IMR-90 (cell line): ENCODE measurements at regions not wholly inside any gene's neighbourhood (a gene's known extent, or its start where the extent isn't known, plus 50 kb on each side); places are given as distances from the start of the nearest gene placed in this dataset.

Experiments used
- ATAC-seq: fragments of 200-7000 bp; cut with Tn5 transposase; 2 replicates; pipeline ENCODE4 v1.9.1; 2020; ENCODE audit warnings: low read depth, mild to moderate bottlenecking, moderate library complexity
- BruUV-seq: library from RNA; stranded (reverse); fragments of 400-500 nt; replicated peaks from 2 replicates; lab custom pipeline; 2021; lab: Mats Ljungman, UMichigan
- CTCF ChIA-PET: fragments of 300-600 bp; formaldehyde crosslinking; extraction: SDS; loops from one replicate; lab custom pipeline; 2021; ENCODE audit warnings: antibody characterized with exemption; lab: Yijun Ruan, JAX
- POLR2A ChIA-PET: fragments of 300-600 bp; sonication (Branson Sonifier 250); formaldehyde crosslinking; loops from one replicate; lab custom pipeline; 2022; ENCODE audit warnings: antibody characterized with exemption; ENCODE audit not compliant: unreplicated experiment; lab: Charles Lee
- DNase-seq: peaks from one replicate; pipeline ENCODE4 v3.0.0; 2013
- H2AFZ ChIP-seq: replicated peaks from 2 replicates; pipeline ENCODE3; 2013; ENCODE audit warnings: low read length, mild to moderate bottlenecking; ENCODE audit not compliant: poor library complexity
- H2AK5ac ChIP-seq: 2 replicates; pipeline ENCODE4 v1.6.1; 2013; ENCODE audit warnings: low read depth, low read length, inconsistent platforms
- H2AK9ac ChIP-seq: replicated peaks from 2 replicates; pipeline ENCODE3; 2013; ENCODE audit warnings: mild to moderate bottlenecking, low read depth, low read length, moderate library complexity; ENCODE audit not compliant: poor library complexity
- H2BK120ac ChIP-seq: 2 replicates; pipeline ENCODE4 v1.6.1; 2013; ENCODE audit warnings: low read depth, low read length, inconsistent platforms
- H2BK15ac ChIP-seq: 3 replicates; pipeline ENCODE4 v1.6.1; 2013; ENCODE audit warnings: low read depth, low read length, inconsistent platforms
- H2BK20ac ChIP-seq: 2 replicates; pipeline ENCODE4 v1.6.1; 2013; ENCODE audit warnings: low read depth, mild to moderate bottlenecking, inconsistent platforms, low read length, moderate library complexity
- H2BK5ac ChIP-seq: 2 replicates; pipeline ENCODE4 v1.6.1; 2013; ENCODE audit warnings: mild to moderate bottlenecking, low read depth, low read length, inconsistent platforms; ENCODE audit not compliant: poor library complexity, severe bottlenecking
- H3K14ac ChIP-seq: replicated peaks from 2 replicates; pipeline ENCODE4 v1.6.1; 2013; ENCODE audit warnings: low read depth, low read length, inconsistent platforms
- H3K18ac ChIP-seq: 2 replicates; pipeline ENCODE4 v1.6.1; 2013; ENCODE audit warnings: low read depth, low read length, control low read depth
- H3K23ac ChIP-seq: 2 replicates; pipeline ENCODE4 v1.6.1; 2013; ENCODE audit warnings: low read depth, low read length, inconsistent platforms
- H3K27ac ChIP-seq: 2 replicates; pipeline ENCODE4 v1.5.1; 2013; ENCODE audit warnings: mild to moderate bottlenecking, control low read depth, low read length; ENCODE audit not compliant: insufficient read depth
- H3K27me3 ChIP-seq: 2 replicates; pipeline ENCODE4 v1.6.1; 2013; ENCODE audit warnings: low read length; ENCODE audit not compliant: control insufficient read depth, insufficient read depth
- H3K36me3 ChIP-seq: 2 replicates; pipeline ENCODE4 v1.6.1; 2013; ENCODE audit warnings: low read length, mixed read lengths; ENCODE audit not compliant: control insufficient read depth, insufficient read depth
- H3K4ac ChIP-seq: 2 replicates; pipeline ENCODE4 v1.6.1; 2013; ENCODE audit warnings: low read depth, low read length, inconsistent platforms
- H3K4me1 ChIP-seq: 2 replicates; pipeline ENCODE4 v1.6.1; 2013; ENCODE audit warnings: low read length, mixed read lengths; ENCODE audit not compliant: control insufficient read depth, insufficient read depth
- H3K4me2 ChIP-seq: 2 replicates; pipeline ENCODE4 v1.6.1; 2013; ENCODE audit warnings: low read depth, mild to moderate bottlenecking, control low read depth, low read length, moderate library complexity
- H3K4me3 ChIP-seq: 2 replicates; pipeline ENCODE4 v1.5.1; 2013; ENCODE audit warnings: low read depth, mild to moderate bottlenecking, control low read depth, low read length, moderate library complexity; ENCODE audit not compliant: insufficient read depth
- H3K56ac ChIP-seq: 2 replicates; pipeline ENCODE4 v1.6.1; 2013; ENCODE audit warnings: low read length, inconsistent platforms; ENCODE audit not compliant: insufficient read depth; ENCODE audit errors: extremely low read depth
- H3K79me1 ChIP-seq, 2 experiments: 2 replicates each; pipeline ENCODE4 v1.6.1; 2013; ENCODE audit warnings: low read length in 2 of 2, inconsistent platforms in 1 of 2, low read depth in 1 of 2
- H3K9ac ChIP-seq: 2 replicates; pipeline ENCODE4 v1.6.1; 2013; ENCODE audit warnings: low read depth, low read length, control low read depth
- H3K9me1 ChIP-seq: 2 replicates; pipeline ENCODE4 v1.6.1; 2013; ENCODE audit warnings: low read length, inconsistent platforms; ENCODE audit not compliant: insufficient read depth
- H3K9me3 ChIP-seq: 2 replicates; pipeline ENCODE4 v1.6.1; 2013; ENCODE audit warnings: low read length; ENCODE audit not compliant: control insufficient read depth, insufficient read depth
- H4K20me1 ChIP-seq: 2 replicates; pipeline ENCODE4 v1.6.1; 2013; ENCODE audit warnings: low read length, inconsistent platforms; ENCODE audit not compliant: insufficient read depth
- H4K5ac ChIP-seq: 2 replicates; pipeline ENCODE4 v1.6.1; 2013; ENCODE audit warnings: mild to moderate bottlenecking, low read depth, low read length, control low read depth
- H4K8ac ChIP-seq, 2 experiments: 2 replicates each; pipeline ENCODE4 v1.6.1; 2013; ENCODE audit warnings: low read depth in 2 of 2, low read length in 2 of 2, control low read depth in 1 of 2, inconsistent platforms in 1 of 2
- H4K91ac ChIP-seq: 2 replicates; pipeline ENCODE4 v1.6.1; 2013; ENCODE audit warnings: low read depth, low read length, inconsistent platforms; ENCODE audit not compliant: insufficient read depth
- CEBPB ChIP-seq: IDR thresholded peaks from 2 replicates; pipeline ENCODE4 v1.6.1; 2012; ENCODE audit warnings: low read depth, low read length, improper control_type of control experiment
- MAZ ChIP-seq: IDR thresholded peaks from 2 replicates; pipeline ENCODE4 v1.6.1; 2012; ENCODE audit warnings: low read depth, mild to moderate bottlenecking, low read length, improper control_type of control experiment, moderate library complexity, borderline replicate concordance
- WGBS, 2 experiments: methylation state at CpG; one replicate each; pipeline versions ENCODE4 v1.1.5 to v1.1.7; 2013; ENCODE audit warnings: missing lambda C conversion rate in 2 of 2; ENCODE audit not compliant: insufficient read length in 1 of 2; ENCODE audit errors: extremely low coverage in 2 of 2; 5-methylcytosine and 5-hydroxymethylcytosine counted together
- dilution Hi-C: fragments of 300-500 bp; cut with HindIII; formaldehyde crosslinking; loops from one replicate; pipeline ENCODE4 v1.14.3; 2018; ENCODE audit warnings: low sequenced_read_pairs; ENCODE audit not compliant: unreplicated experiment
- in situ Hi-C: fragments of 300-500 bp; cut with MboI; formaldehyde crosslinking; loops from 3 replicates; pipeline ENCODE4 v1.14.3; 2019; ENCODE audit warnings: low sequenced_read_pairs, inconsistent platforms, mixed read lengths
- intact Hi-C: fragments of 100-400 bp; cut with micrococcal nuclease; formaldehyde crosslinking; loops from 2 replicates; pipeline ENCODE4 v1.10.0; 2022

DNA sequence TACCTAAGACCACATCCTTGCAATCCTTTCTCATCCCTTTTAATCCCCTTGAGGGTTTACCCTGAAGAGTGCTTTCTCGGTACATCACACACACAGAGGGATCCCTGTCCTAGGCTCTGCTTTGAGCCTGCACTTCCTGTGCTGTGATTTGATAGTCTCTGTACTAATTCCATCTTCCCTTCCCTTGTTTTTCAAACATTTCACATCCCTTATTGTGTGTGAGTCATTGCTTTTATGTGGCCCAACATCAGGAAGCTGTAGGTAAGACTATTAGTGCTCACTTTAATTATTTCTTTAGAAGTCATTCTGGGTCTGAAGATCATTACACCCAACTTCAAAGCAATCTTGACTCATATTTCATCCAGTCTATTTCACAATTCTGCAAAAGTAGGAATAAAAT lies 57.2 kb upstream of the ANKEF1 start:
- ATAC-seq (no peak), DNase-seq (no peak)
- WGBS, 2 experiments, result no CpG with 5 or more reads among the region's 1 CpG
- no peak overlapping the region for H2BK15ac ChIP-seq
- no peak overlapping the region for H2AFZ ChIP-seq
- intact Hi-C loops, result loop anchor here (1.0 to 10.0 kb wide), 10 partner anchors 113 to 1565 kb away; partner anchors contain the start of genes JAG1, MKKS and SLX4IP
- H4K8ac ChIP-seq, result no peak overlapping the region
- H3K9me3 ChIP-seq, result no peaks in the 10 kb centered on the region
- peaks cover 3% of the 10 kb centered on the region; the same call in 1 of the 2 replicates for H3K27me3 ChIP-seq
- H3K18ac ChIP-seq, result no peak overlapping the region
- no peaks in the 10 kb centered on the region for H3K9me1 ChIP-seq
- no peak overlapping the region for H3K14ac ChIP-seq
- H2AK9ac ChIP-seq, result no peak overlapping the region
- dilution Hi-C loops, result no loop called here
- in situ Hi-C loops, result loop anchor here (5.0 to 25.0 kb wide), 4 partner anchors 115 to 1577 kb away; no protein-coding TSS in a partner anchor
- H4K91ac ChIP-seq, result no peak overlapping the region
- no TSS peak for BruUV-seq
- no peak overlapping the region for H3K9ac ChIP-seq
- no peak for TF ChIP-seq MAZ
- 0 out of 2 replicates have a peak, but pooled peaks have one; percentile 1 for TF ChIP-seq CEBPB
- no peak overlapping the region for H3K23ac ChIP-seq
- no peak overlapping the region for H3K56ac ChIP-seq
- no peak overlapping the region for H2BK5ac ChIP-seq
- no peak overlapping the region for H2BK120ac ChIP-seq
- H4K20me1 ChIP-seq, result no peaks in the 10 kb centered on the region
- H3K4me3 ChIP-seq, result no peak overlapping the region
- no peak overlapping the region for H2AK5ac ChIP-seq
- CTCF ChIA-PET, result interaction anchor here (0.5 to 1.5 kb wide), 13 partner anchors 11 to 1572 kb away, joined by 3 to 21 read pairs (median 4); partner anchors contain the start of gene SLX4IP
- no peaks in the 10 kb centered on the region for H3K79me1 ChIP-seq
- H2BK20ac ChIP-seq, result no peak overlapping the region
- no peak overlapping the region for H4K5ac ChIP-seq
- H3K4me2 ChIP-seq, result no peak overlapping the region
- no peak overlapping the region for H3K27ac ChIP-seq
- no peaks in the 10 kb centered on the region for H3K4me1 ChIP-seq
- H3K36me3 ChIP-seq, result no peaks in the 10 kb centered on the region
- H3K4ac ChIP-seq, result no peak overlapping the region
- POLR2A ChIA-PET, result no interaction called here
